HG03196 (cell line): ENCODE measurements at regions not wholly inside any gene's neighbourhood (a gene's known extent, or its start where the extent isn't known, plus 50 kb on each side); places are given as distances from the start of the nearest gene placed in this dataset.

Source experiments
- ATAC-seq: cut with Tn5 transposase; IDR thresholded peaks from one replicate; pipeline ENCODE4 v1.9.1; 2021; ENCODE audit not compliant: unreplicated experiment

DNA sequence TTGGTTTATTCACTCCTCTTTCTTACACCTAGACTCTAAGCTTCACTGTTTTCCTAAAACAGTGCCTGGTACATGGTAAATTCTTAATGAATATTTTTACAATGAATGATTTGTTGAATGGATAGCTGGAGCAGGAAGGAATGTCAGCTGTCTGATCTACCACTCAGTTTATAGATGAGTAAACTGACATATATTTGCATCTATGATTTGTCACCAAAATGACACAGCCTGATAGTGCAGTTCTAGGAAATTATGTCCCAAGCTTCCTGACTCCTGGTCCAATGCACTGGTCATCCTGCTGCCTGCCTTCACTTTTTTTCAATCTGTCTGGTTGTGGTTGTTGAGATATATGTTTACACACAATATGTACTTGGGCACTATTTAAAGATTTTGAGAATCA lies 651.7 kb upstream of the WWC1 start:
- ATAC-seq = no peak

- ATAC-seq = no peak
Observed at GRCh38 chr5:167642181-167642580, 649.3 kb upstream of the WWC1 start.

DNA sequence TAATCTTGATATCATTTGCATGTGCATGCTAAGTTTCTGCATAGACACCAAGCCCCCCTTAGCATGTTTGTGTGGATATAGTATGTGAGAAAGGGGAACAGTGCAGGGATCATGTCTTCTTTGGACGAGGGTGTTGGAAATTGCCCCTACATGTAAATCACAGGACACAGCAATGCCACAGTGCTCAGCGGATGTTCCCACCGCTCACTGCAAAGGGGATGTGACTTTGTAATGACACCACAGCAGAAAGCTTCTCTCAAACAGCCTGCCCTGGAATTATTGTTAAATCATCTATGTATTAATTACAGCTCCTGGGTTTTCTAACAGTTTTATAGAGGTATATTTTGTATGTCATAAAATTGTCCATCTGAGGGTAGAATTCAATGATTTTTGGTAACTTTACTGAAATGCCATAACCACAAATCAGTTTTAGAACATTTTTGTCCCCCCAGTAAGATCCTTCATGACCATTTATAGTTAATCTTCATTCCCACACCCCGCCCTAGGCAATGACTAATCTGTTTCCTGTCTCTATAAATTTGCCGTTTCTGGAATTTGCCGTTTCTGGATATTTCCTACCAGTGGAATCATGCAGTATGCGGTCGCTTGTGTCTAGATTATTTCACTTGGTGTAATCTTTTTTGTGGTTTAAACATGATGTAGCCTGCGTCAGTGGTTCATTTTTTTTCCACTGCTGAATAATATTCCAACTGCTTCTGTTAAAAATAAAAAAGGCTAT lies 648.5 kb upstream of the WWC1 start:
- no peak for ATAC-seq

- no peak for ATAC-seq
Observed at GRCh38 chr5:167643631-167644280, 647.7 kb upstream of the WWC1 start.

DNA sequence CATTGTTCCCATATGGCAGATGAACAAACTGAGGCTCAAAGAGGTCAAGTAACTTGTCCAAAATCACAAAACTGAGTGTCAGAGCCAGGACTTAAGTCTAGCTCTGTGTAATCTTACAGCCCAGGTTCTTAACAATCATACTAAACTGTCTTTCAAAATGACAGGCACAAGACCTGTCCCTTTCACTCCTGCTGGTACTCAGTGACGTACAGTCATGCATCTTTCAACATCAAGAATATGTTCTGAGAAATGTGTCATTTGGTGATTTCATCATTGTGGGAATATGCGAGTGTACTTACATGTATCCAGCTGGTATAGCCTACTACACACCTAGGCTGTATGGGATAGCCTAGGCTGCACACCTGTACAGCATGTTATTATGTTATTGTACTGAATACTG lies 646.8 kb upstream of the WWC1 start:
- ATAC-seq = no peak

- ATAC-seq = no peak
Observed at GRCh38 chr5:167649471-167649870, 642.0 kb upstream of the WWC1 start.

DNA sequence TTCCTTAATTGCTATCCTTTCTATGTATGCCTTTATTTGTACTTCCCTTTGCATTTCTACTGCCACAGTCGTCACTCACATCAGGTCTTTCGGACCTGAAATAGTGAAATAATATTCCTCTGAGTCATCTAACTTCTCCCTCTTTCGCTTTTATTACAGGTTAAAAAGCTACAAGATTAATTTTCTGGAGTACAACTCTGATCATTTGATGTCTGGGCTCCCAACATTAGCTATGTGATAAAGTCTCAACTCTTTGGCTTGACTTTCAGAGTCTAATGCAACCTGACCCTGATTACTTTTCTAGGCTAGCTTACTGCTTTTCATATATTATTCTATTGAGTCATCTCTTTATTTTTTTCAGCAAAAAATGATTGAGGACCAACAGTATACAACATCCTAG lies 638.8 kb upstream of the WWC1 start:
- no peak for ATAC-seq

DNA sequence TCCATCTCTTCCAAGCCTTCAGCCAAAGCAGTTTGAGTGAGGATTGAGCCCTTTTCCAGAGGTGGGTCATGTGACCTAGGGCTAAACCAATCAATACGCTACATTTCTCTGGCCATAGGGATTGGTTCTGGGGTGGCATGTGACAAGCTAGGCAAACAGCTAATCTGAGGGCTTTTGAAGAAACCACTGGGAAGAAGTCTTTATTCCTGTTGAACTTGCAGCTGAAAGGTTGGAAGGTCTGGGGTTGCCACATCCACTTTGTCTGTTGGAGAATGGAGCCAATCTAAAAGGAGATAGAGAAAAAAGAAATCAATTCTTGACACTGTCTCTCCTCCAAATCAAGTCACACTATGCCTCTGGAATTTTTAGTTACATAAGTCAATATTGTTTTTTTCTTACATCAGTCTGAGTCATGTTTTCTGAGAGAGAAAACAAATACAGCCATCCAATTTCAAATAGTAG lies 637.8 kb upstream of the WWC1 start:
- no peak for ATAC-seq

DNA sequence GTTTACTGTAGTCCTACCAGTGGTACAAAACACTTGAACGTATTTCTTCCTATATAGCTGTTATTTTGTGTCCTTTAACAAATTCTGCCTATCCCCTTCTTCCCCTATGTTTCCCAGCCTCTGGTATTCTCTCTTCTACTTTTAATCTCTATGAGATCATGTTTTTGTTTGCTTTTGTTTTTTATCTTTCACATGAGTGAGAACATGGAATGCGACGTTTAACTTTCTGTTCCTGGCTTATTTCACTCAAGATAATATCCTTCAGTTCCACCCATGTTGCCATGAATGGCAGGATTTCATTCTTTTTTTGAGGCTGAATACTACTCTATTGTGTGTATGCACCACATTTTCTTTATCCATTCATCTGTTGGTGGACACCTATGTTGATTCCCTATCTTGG lies 634.4 kb upstream of the WWC1 start:
- ATAC-seq = no peak

DNA sequence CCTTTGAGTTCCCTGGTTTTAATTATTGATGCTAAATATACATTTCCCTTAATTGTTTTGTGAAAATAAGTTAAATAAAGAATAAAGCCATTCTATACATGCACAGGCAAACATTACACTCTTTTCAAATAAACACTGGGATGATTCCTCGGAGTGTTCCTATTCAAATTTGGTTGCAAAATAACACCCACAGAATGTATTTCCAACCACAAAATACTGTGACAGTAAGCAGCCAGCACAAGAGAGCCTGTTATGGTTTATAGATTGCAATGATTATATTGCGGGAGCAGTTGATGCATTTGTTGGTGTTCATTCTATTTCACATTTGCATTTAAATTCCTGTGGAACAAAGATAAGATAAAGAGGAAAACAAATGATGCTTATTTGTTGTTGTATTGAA lies 632.6 kb upstream of the WWC1 start:
- ATAC-seq = no peak

DNA sequence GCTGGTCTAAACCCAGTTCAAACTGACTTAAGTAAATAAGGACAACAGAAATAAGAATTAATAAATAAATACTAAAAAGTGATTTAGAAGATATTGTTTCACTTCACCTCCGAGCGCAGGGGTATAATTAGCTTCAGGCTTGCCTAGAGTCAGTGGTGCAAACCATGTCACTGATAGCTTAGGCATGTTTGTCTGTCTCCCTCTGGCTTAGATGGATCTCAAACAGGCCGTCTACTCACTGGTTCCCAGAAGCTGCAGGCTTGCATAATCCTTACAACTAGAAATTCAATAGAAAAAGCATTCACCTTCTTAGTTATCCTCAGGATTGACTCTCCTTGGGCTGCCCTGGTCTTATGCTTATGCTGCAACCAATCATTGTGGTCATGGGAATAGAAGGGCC lies 629.8 kb upstream of the WWC1 start:
- no peak for ATAC-seq

DNA sequence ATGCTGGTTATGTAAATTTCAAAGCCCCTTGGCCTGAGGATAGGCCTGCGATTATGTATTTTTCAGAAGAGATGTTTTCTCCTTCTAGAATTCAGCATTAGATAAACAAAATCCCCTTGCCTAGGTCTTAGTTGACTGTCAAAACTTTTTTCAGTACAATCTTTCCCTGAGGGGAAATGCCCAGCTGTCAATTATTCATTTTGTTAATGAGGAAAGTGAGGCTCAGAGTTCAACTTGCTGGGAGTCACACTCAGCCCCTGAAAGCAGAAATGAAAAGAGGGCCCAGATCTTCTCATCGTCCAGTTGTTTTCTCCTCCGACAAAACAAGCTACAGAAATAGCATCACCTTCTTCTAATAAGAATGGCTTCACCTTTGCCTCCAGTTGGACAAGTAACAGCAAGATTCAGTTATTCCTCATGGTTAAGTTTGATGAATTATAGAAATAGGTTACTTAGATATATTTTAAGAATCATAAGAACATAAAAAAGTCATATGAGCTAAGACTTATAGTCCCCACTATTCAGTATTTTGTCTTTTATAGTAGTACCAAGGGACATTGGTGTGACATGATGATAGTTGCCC lies 627.1 kb upstream of the WWC1 start:
- ATAC-seq = no peak

- ATAC-seq = no peak
Observed at GRCh38 chr5:167665841-167666375, 625.5 kb upstream of the WWC1 start.

- no peak for ATAC-seq
Observed at GRCh38 chr5:167671176-167671575, 620.3 kb upstream of the WWC1 start.

- no peak for ATAC-seq
Observed at GRCh38 chr5:167673942-167674341, 617.5 kb upstream of the WWC1 start.

DNA sequence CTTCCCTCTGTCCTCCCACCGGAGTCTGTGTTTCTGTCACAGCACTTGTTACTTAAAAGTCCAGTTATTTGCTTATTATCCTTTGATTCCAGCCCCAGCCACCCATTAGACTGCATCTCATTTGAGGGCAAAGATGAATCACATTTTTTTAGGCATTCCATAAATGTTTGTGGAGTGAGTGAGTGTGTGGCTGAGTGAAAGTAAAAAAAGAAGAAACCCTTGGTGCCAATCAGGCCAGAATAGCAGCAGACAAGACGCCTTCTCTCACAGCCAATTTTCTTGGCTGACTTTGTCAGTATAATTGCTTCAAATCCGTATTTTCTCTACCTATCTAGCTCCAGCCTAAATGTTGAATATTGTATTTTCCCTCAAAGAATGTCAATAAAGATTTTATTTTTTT lies 613.0 kb upstream of the WWC1 start:
- no peak for ATAC-seq

- ATAC-seq = no peak
Observed at GRCh38 chr5:167684251-167684650, 607.2 kb upstream of the WWC1 start.

GRCh38 chr5:167688341-167689130 lies 602.9 kb upstream of the WWC1 start:
- no peak for ATAC-seq

DNA sequence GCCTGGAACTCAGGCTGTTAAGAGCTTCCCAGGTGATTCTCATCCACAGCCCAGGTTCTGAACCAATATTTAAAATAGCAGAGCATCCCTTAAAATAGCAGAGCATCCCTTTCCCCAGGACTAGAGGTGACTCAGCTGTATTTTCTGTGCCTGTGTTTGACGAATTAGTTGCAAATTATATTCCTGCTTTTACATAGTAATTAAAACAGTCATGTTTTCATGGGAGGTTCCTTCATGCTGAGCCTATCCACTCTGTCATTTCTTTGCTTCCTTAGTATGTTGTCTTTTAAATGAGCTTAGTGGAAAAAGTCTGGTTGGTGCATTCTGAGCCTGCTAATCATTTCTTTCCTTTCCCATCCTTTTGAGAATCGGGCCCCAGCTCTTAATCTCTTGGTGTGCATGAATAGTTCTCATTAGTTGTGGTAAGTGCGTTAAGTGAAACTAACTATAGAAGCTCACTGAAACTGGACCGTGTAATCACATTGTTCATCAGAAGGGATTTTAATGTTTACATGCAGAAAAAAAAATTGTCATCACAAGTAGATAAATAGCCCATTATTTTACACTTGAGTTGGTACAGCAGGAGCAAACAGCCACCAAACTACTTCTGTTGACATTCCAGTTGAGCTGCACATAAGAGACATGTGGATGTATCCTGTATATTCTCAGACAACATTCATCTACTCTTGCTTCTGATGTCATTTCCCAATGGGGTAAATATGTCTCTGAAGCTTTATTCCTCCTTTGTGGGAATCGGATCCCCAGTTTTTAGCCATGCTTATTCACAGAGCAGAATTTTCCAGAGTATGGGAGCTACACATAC lies 596.9 kb upstream of the WWC1 start:
- no peak for ATAC-seq

GRCh38 chr5:167696558-167697314 lies 594.7 kb upstream of the WWC1 start:
- no peak for ATAC-seq
